NCI-H1092 (cell line): ENCODE measurements at regions not wholly inside any gene's neighbourhood (a gene's known extent, or its start where the extent isn't known, plus 50 kb on each side); places are given as distances from the start of the nearest gene placed in this dataset.

ENCODE experiments used
- DNase-seq: peaks from one replicate; lab custom pipeline; 2025; lab: John Stamatoyannopoulos, UW

- DNase-seq: peak; percentile 21
Observed at GRCh38 chr15:27671819-27672437, 427.2 kb downstream of the OCA2 start.

GRCh38 chr15:27670486-27671209 is 428.5 kb downstream of the OCA2 start:
- peak; percentile 67 for DNase-seq

GRCh38 chr15:27669641-27670040 is 429.5 kb downstream of the OCA2 start:
- DNase-seq: no peak

GRCh38 chr15:27668471-27669220 is 430.5 kb downstream of the OCA2 start:
- no peak for DNase-seq

GRCh38 chr15:27665002-27665401 is 434.1 kb downstream of the OCA2 start:
- DNase-seq: no peak

- no peak for DNase-seq
Observed at GRCh38 chr15:27662892-27663291, 436.2 kb downstream of the OCA2 start.

GRCh38 chr15:27660676-27661075 is 438.4 kb downstream of the OCA2 start:
- no peak for DNase-seq

- no peak for DNase-seq
Observed at GRCh38 chr15:27656296-27656987, 442.7 kb downstream of the OCA2 start.

GRCh38 chr15:27655056-27655455 is 444.1 kb downstream of the OCA2 start:
- no peak for DNase-seq

- no peak for DNase-seq
Observed at GRCh38 chr15:27650244-27650643, 448.9 kb downstream of the OCA2 start.

- DNase-seq: no peak
Observed at GRCh38 chr15:27648359-27648758, 450.8 kb downstream of the OCA2 start.

GRCh38 chr15:27646531-27646930 is 452.6 kb downstream of the OCA2 start:
- no peak for DNase-seq

GRCh38 chr15:27645672-27646071 is 453.4 kb downstream of the OCA2 start:
- no peak for DNase-seq

GRCh38 chr15:27642981-27643380 is 456.1 kb downstream of the OCA2 start:
- DNase-seq: no peak

GRCh38 chr15:27639595-27639994 is 459.5 kb downstream of the OCA2 start:
- no peak for DNase-seq

- DNase-seq: no peak
Observed at GRCh38 chr15:27638958-27639357, 460.2 kb downstream of the OCA2 start.

- no peak for DNase-seq
Observed at GRCh38 chr15:27635916-27636315, 463.2 kb downstream of the OCA2 start.

GRCh38 chr15:27628486-27628885 is 470.6 kb downstream of the OCA2 start:
- no peak for DNase-seq

GRCh38 chr15:27627623-27628022 is 471.5 kb downstream of the OCA2 start:
- no peak for DNase-seq

- DNase-seq: no peak
Observed at GRCh38 chr15:27623560-27624305, 475.4 kb downstream of the OCA2 start.

GRCh38 chr15:27623149-27623548 is 476.0 kb downstream of the OCA2 start:
- no peak for DNase-seq

- no peak for DNase-seq
Observed at GRCh38 chr15:27622371-27622770, 476.7 kb downstream of the OCA2 start.
